COLO668 (cell line): ENCODE measurements at regions not wholly inside any gene's neighbourhood (a gene's known extent, or its start where the extent isn't known, plus 50 kb on each side); places are given as distances from the start of the nearest gene placed in this dataset.

Experiments
- DNase-seq: peaks from one replicate; lab custom pipeline; 2025; ENCODE audit not compliant: unreplicated experiment; lab: John Stamatoyannopoulos, UW

- DNase-seq = no peak
These were observed 79.3 kb upstream of the MMADHC start for GRCh38 chr2:149666809-149667320.

- no peak for DNase-seq
These were observed 77.3 kb upstream of the MMADHC start for GRCh38 chr2:149664896-149665295.

DNA sequence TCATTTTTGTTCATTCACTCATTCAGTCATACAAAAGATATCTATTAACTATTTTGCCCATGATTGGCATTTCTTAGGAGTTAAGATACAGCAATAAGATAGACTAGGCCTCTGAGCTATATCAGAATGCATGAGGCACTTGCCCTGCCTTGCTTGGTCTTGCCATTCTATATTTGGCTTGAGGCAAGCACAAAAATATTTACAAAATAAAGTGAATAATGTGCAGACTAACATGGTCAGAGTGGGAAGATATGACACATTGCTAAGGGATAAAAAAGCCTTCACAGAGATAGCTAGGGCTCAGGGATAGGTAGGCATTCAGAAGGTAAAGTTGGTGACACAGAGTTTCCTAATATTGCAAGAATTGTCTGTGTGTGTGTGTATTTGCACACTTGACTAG is 75.0 kb upstream of the MMADHC start:
- no peak for DNase-seq

DNA sequence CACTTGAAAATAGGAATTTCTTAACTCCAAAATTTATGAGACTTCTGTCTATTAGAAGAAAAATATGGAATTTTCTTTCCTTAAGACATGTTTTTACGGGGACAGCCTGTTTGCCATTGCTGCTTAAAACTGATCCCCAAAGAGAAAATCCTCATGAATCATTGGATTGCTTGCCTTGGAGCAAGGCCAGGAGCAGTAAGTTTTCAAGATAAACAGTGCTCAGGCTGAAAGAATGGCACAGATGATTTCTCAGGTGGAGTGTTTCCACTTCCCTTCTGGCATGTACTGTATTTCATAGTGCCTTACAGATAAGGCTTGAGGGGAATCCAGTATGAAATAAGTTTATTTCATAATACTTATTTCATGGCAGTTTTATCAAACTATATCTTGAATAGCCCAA is 74.3 kb upstream of the MMADHC start:
- DNase-seq = no peak

- DNase-seq = no peak
These were observed 71.0 kb upstream of the MMADHC start for GRCh38 chr2:149658553-149658952.

DNA sequence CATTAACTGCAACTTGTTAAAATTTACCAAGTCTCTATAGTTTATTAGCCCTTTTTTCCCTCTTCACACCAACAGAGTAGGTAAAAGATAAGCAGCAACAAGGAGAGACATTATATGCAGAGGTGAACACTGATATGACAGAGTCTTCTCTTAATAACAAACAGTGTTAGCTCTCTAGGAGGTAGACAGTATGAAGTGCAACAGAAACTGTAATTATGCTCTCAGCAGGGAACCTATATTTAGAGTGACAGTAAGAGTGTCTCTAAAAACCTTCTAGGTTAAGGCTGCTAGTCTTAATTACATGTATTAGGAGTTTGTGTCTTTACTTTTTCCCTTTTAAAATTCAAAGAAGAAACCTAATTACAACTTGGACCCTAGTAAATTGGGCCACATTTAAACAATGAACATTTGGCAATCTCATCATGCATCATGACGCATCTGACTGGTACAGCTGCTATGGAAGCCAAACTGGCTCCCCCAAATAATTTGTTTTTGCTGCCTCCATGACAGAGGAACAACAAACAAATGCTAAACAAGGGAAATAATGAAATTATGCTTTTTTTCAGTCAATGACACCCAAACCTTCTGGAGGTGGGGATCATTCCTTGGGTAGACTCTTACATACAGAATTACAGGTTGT is 69.9 kb upstream of the MMADHC start:
- no peak for DNase-seq

- no peak for DNase-seq
These were observed 69.4 kb upstream of the MMADHC start for GRCh38 chr2:149656996-149657395.

DNA sequence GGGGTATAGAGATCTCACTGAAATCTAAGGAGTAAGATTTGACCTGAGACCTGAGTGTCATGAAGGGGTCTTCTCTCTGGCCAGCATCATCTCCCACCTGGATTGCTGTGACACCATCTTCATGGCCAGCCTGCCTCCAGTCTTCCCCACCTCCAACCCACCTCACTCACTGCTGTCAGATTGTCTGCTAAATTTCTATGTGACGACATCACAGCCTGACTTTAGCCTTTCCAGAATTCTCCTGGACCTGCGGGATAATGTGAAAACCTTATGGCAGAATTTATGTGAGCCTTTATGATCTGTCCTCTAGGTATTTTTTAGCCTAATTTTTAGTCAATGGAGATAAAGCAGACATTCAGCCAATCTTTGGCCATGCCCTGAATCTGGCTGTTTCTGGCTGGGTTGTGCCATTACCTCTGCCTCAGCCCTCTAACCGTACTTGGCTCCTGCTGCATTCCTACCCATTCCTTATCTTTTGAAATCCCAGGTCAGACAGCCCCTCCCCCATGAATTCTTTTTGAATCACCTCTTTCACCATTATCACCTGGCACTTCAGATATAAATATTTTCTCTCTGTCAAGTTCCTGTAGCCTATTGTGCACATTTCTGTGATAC is 66.4 kb upstream of the MMADHC start:
- DNase-seq = no peak

DNA sequence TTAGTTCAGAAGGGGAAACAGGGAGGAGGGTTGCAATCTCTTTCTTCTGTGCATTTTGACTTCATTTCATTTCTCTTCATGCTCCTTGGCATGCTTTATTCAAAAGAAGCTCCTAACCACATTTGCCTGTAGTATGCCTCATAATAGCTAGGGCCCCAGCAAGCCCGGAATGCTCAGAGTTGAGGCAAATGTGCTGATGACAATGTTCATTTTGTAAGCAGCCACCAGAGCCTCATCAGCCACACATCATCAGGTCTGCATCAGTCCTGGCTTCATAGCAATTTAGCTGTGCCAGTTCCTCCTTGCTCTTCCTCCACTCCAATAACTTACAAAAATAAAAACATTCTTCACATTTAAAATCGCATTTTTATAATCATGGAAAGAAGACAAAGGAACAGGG is 65.4 kb upstream of the MMADHC start:
- no peak for DNase-seq

DNA sequence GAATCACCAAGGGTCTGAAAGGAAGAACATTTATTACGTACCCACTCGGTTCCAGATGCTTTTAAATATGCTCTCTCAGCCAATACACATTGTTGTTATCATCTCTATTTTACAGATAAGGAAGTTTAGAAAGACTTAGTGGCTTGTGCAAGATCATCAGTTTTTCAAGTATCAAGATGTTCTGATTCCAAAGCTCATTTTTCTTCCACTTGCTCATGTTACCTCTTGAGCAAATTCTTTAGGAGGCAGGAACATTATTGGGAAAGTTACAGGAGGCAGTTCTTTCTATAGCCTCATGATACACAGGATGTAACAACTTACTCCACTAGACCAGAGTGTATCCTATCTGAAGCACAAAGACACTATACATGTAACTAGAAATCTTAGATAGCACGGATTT is 65.0 kb upstream of the MMADHC start:
- no peak for DNase-seq

- DNase-seq = no peak
These were observed 63.7 kb upstream of the MMADHC start for GRCh38 chr2:149651229-149651628.

GRCh38 chr2:149650006-149650405 is 62.4 kb upstream of the MMADHC start:
- DNase-seq = no peak

- no peak for DNase-seq
These were observed 60.9 kb upstream of the MMADHC start for GRCh38 chr2:149648282-149649030.

- DNase-seq = no peak
These were observed 57.8 kb upstream of the MMADHC start for GRCh38 chr2:149645391-149645790.
